GM12878 (cell line): ENCODE measurements at regions not wholly inside any gene's neighbourhood (a gene's known extent, or its start where the extent isn't known, plus 50 kb on each side); places are given as distances from the start of the nearest gene placed in this dataset.

Experiments used
- CBX5 ChIP-seq: sonication (generic); IDR thresholded peaks from 2 replicates; pipeline ENCODE4 v1.6.1; 2016; ENCODE audit warnings: low read depth, moderate library complexity, mild to moderate bottlenecking, inconsistent platforms
- CREB1 ChIP-seq: IDR thresholded peaks from 2 replicates; pipeline ENCODE4 v1.6.1; 2012; ENCODE audit warnings: low read depth, mild to moderate bottlenecking, inconsistent platforms
- EED ChIP-seq: sonication (generic); IDR thresholded peaks from 2 replicates; pipeline ENCODE4 v1.6.1; 2016; ENCODE audit warnings: antibody characterized with exemption, low read depth
- FOXM1 ChIP-seq: IDR thresholded peaks from 2 replicates; pipeline ENCODE4 v1.6.1; 2012; ENCODE audit warnings: low read depth, mild to moderate bottlenecking, inconsistent platforms, low read length, moderate library complexity
- GATAD2B ChIP-seq: fragments of 450-650 bp; conservative IDR thresholded peaks from 2 replicates; pipeline ENCODE4 v1.6.1; 2017; ENCODE audit warnings: low read depth, mild to moderate bottlenecking, moderate library complexity
- HDAC2 ChIP-seq: fragments of 200-600 bp; sonication (generic); IDR thresholded peaks from 2 replicates; pipeline ENCODE4 v1.6.1; 2017
- JUNB ChIP-seq: IDR thresholded peaks from 2 replicates; pipeline ENCODE4 v1.6.1; 2016; ENCODE audit warnings: antibody characterized with exemption, mild to moderate bottlenecking
- NFIC ChIP-seq: IDR thresholded peaks from 2 replicates; pipeline ENCODE4 v1.6.1; 2012; ENCODE audit warnings: low read depth, mild to moderate bottlenecking, inconsistent platforms, low read length, moderate library complexity
- NR2F1 ChIP-seq: fragments of 450-650 bp; conservative IDR thresholded peaks from 2 replicates; pipeline ENCODE4 v1.6.1; 2017; ENCODE audit warnings: mild to moderate bottlenecking
- PAX5 ChIP-seq: IDR thresholded peaks from 2 replicates; pipeline ENCODE4 v1.6.1; 2011; ENCODE audit warnings: low read depth, low read length, borderline replicate concordance
- POU2F2 ChIP-seq: IDR thresholded peaks from 3 replicates; pipeline ENCODE4 v1.6.1; 2011; ENCODE audit warnings: low read depth, mild to moderate bottlenecking, low read length, borderline replicate concordance
- RAD21 ChIP-seq: IDR thresholded peaks from 2 replicates; pipeline ENCODE4 v1.6.1; 2011; ENCODE audit warnings: mild to moderate bottlenecking, low read depth, low read length, moderate library complexity; ENCODE audit not compliant: insufficient read depth
- RUNX3 ChIP-seq: IDR thresholded peaks from 2 replicates; pipeline ENCODE4 v1.6.1; 2012; ENCODE audit warnings: low read length, inconsistent platforms
- SMAD1 ChIP-seq: fragments of 450-650 bp; IDR thresholded peaks from 2 replicates; pipeline ENCODE4 v1.6.1; 2018; ENCODE audit warnings: mild to moderate bottlenecking, low read depth; ENCODE audit not compliant: partially characterized antibody
- SP1 ChIP-seq: IDR thresholded peaks from one replicate; pipeline ENCODE4 v1.6.1; 2011; ENCODE audit warnings: low read depth, low read length
- SREBF1 ChIP-seq: IDR thresholded peaks from 2 replicates; pipeline ENCODE4 v1.6.1; 2012; ENCODE audit warnings: mild to moderate bottlenecking, low read length
- TCF3 ChIP-seq: IDR thresholded peaks from 2 replicates; pipeline ENCODE4 v1.6.1; 2012; ENCODE audit warnings: low read depth, mild to moderate bottlenecking, low read length, borderline replicate concordance; ENCODE audit not compliant: insufficient read depth
- TCF7 ChIP-seq: IDR thresholded peaks from 2 replicates; pipeline ENCODE4 v1.6.1; 2014; ENCODE audit warnings: antibody characterized with exemption, borderline replicate concordance
- ZBED1 ChIP-seq: IDR thresholded peaks from 2 replicates; pipeline ENCODE4 v1.6.1; 2016; ENCODE audit warnings: borderline replicate concordance
- ZNF24 ChIP-seq: fragments of 450-650 bp; IDR thresholded peaks from 2 replicates; pipeline ENCODE4 v1.6.1; 2017; ENCODE audit warnings: antibody characterized with exemption, mild to moderate bottlenecking
- ZNF687 ChIP-seq: fragments of 450-650 bp; IDR thresholded peaks from 2 replicates; pipeline ENCODE4 v1.6.1; 2017; ENCODE audit warnings: mild to moderate bottlenecking, moderate library complexity
- TF ChIP-seq, protein P1 (sequence below): fragments of 150-350 bp; IDR thresholded peaks from 2 replicates; pipeline ENCODE4 v1.6.1; 2016; ENCODE audit warnings: low read depth, low read length

GRCh38 chr12:93245543-93245942 lies 132.2 kb upstream of the NUDT4 start (continued):
- peak; percentile 68 for TF ChIP-seq EED
- no peak for TF ChIP-seq HDAC2
- peak; percentile 40; the same call in 1 of the 2 replicates for TF ChIP-seq ZBED1
- 0 out of 3 replicates have a peak, but pooled peaks have one; percentile 37 for TF ChIP-seq POU2F2
- TF ChIP-seq NFIC: peak; percentile 73
- TF ChIP-seq SP1: no peak
- TF ChIP-seq, protein P1, sequence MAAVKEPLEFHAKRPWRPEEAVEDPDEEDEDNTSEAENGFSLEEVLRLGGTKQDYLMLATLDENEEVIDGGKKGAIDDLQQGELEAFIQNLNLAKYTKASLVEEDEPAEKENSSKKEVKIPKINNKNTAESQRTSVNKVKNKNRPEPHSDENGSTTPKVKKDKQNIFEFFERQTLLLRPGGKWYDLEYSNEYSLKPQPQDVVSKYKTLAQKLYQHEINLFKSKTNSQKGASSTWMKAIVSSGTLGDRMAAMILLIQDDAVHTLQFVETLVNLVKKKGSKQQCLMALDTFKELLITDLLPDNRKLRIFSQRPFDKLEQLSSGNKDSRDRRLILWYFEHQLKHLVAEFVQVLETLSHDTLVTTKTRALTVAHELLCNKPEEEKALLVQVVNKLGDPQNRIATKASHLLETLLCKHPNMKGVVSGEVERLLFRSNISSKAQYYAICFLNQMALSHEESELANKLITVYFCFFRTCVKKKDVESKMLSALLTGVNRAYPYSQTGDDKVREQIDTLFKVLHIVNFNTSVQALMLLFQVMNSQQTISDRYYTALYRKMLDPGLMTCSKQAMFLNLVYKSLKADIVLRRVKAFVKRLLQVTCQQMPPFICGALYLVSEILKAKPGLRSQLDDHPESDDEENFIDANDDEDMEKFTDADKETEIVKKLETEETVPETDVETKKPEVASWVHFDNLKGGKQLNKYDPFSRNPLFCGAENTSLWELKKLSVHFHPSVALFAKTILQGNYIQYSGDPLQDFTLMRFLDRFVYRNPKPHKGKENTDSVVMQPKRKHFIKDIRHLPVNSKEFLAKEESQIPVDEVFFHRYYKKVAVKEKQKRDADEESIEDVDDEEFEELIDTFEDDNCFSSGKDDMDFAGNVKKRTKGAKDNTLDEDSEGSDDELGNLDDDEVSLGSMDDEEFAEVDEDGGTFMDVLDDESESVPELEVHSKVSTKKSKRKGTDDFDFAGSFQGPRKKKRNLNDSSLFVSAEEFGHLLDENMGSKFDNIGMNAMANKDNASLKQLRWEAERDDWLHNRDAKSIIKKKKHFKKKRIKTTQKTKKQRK: no peak
- no peak; the same call in 1 of the 2 replicates for TF ChIP-seq FOXM1
- TF ChIP-seq JUNB: no peak
- 0 out of 2 replicates have a peak, but pooled peaks have one; percentile 69 for TF ChIP-seq CBX5
- 0 out of 2 replicates have a peak, but pooled peaks have one; percentile 24 for TF ChIP-seq TCF7
- TF ChIP-seq PAX5: peak; percentile 61; the same call in 1 of the 2 replicates
- TF ChIP-seq NR2F1: no peak
- TF ChIP-seq SMAD1: no peak
- peak; percentile 89; the same call in 1 of the 2 replicates for TF ChIP-seq TCF3
- TF ChIP-seq ZNF24: peak; percentile 64
- TF ChIP-seq RUNX3: peak; percentile 87
- no peak; the same call in 1 of the 2 replicates for TF ChIP-seq GATAD2B
- TF ChIP-seq ZNF687: peak; percentile 74
- no peak for TF ChIP-seq SREBF1
- TF ChIP-seq RAD21: peak; percentile 23; the same call in 1 of the 2 replicates
- TF ChIP-seq CREB1: 0 out of 2 replicates have a peak, but pooled peaks have one; percentile 14
